Raji (cell line): ENCODE measurements at regions not wholly inside any gene's neighbourhood (a gene's known extent, or its start where the extent isn't known, plus 50 kb on each side); places are given as distances from the start of the nearest gene placed in this dataset.

Experiments
- POLR2A ChIP-seq: IDR thresholded peaks from 2 replicates; pipeline ENCODE4 v1.6.1; 2011; ENCODE audit warnings: low read depth, low read length, control low read depth; ENCODE audit not compliant: insufficient read depth

DNA sequence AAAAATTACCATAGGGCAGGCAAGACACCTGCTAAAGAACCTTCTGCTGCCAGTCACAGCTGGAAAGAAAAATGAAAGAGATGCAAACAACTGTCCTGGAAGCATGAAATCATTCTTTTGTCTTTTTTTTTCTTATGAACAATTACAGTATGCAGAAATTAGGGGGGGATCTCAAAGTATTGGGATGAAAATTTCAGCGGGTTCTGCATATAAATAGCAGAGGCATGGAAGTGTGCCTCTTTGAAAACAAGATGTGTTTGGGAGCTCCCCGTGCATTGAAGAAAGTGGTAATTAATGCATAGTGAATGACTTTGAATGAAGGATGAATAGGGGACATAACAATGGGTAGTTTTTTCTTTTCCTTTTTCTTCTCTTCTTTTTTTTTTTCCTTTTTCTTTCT is 431.2 kb downstream of the SOX2 start:
- TF ChIP-seq POLR2A = no peak

- TF ChIP-seq POLR2A = no peak
Measured at GRCh38 chr3:182143903-182144302, 432.2 kb downstream of the SOX2 start.

DNA sequence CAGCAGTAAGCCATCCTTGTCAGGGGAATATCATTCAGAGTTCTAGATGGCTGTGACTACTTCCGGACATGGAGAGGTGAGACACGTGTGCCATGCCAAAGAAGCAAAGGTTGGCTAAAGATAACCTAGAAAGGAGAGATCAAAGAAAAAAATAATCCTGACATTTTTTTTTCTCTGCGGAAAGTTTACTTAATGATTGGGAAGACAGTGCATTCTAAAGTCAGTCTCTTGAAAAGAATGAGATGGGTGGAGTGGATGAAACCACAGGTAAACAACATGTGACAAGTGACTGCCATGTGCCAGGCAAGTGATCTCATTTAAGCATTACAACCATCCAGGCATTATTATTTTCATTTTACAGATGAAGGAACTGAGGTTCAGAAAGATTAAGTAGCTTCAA is 436.6 kb downstream of the SOX2 start:
- TF ChIP-seq POLR2A = no peak

GRCh38 chr3:182149594-182149993 is 437.9 kb downstream of the SOX2 start:
- no peak for TF ChIP-seq POLR2A

GRCh38 chr3:182165234-182165633 is 453.5 kb downstream of the SOX2 start:
- no peak for TF ChIP-seq POLR2A

DNA sequence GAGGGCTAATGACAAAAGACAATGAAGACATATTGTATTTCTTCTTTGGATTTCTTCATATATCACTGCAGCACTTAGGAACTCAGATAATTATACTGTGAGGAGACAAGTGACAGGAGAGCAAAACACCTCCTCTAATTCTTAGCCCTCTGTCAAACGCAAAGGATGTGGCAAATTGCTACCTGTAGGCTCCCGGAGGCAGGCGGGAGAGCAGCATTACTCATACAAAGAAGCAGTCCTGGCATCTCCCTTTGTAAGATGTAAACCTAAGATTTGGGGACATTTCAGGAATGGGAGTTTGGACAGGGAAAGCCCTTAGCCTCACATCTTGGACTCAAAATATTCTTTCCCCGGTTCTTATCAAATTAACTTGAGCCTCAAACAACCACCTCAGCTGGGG is 460.8 kb downstream of the SOX2 start:
- TF ChIP-seq POLR2A = no peak

- no peak for TF ChIP-seq POLR2A
Measured at GRCh38 chr3:182178488-182179200, 466.9 kb downstream of the SOX2 start.

DNA sequence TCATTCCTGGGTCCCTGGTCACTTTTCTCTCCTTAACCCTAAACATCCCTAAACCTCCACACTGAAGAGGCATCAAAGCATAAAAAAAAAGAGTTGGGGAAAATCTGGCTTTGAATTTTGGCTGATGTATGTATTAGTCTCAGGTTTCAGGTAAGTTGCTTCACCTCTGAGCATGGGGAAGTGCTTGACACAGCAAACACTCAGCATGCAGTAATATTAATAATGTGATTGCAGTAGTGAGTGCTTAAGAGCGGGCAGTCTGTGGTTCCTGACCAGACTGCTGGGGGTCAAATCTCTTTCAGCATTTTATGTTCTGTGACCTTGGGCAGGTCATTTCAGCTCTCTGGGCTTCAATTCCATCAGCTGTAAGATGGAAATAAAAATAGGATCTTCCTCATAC is 467.9 kb downstream of the SOX2 start:
- no peak for TF ChIP-seq POLR2A

DNA sequence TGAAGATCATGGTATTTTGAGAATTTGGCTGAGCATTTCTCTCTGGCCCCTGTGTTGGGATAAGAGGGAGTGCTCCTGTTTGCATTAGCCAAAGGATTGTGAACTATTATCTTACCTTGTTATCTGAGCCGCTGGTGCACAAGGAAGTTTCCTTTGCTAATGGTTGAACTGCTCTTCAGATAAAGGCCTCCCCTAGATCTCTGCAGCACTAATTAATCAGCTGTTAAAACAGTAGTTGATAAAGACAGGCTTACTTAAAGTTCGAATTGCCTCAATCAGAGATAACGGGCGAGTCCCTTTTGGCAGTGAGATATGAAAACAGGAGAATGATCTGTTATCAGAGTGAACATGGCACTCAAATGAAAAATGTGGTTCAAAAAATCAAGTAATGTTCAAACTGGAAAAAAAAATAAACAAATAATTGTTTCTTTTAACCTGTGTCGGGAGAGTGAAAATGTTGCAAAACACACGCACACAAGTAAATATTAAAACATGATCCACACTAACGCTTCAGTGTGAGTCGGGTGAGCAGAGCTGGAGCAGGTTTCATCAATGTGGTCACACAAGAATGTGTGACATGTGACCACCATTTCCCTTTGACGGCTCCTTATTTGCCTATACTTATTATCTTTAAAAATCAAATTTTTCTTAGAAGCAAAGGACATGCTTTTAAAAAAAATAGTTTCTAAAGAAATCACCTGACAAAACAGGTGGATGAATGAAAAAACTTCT is 469.1 kb downstream of the SOX2 start:
- TF ChIP-seq POLR2A = no peak

- no peak for TF ChIP-seq POLR2A
Measured at GRCh38 chr3:182182531-182182968, 470.8 kb downstream of the SOX2 start.

- TF ChIP-seq POLR2A = no peak
Measured at GRCh38 chr3:182183716-182184430, 472.1 kb downstream of the SOX2 start.

DNA sequence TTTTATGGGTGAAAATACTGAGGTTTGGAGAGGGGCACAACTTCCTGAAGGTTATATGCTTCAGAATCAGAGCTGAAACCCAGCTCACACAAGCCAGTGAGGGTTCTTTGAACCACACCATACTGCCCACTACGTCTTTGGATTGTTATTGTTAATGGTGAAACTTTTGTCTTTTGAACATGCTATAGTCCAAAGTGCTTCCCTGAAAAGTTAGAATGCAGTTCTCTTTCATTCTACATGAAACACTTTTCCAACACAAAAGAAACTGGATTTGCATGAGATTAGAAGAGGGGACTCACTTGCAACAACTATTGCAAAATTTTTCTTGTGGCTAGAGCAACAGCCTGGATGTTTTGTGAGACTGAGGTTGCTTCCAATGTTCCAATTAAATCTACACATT is 473.6 kb downstream of the SOX2 start:
- no peak for TF ChIP-seq POLR2A

DNA sequence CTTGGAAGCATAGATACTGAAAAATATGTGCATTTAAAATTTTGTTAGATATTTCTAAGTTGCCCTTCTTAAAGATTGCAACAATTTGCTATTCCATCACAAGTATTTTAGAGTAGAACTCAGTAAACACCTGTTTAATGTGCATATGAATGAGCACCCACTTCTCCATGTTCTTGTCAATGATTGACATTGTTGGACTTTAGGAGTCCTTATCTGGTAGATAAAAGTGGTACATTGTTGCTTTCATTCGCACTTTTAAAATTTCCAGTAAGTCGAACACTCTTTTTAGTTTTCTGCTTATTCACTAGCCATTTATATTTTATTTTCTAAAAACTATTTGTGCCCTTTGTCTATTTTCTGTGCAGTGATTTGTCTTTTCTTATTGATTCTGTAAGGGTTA is 478.3 kb downstream of the SOX2 start:
- no peak for TF ChIP-seq POLR2A

DNA sequence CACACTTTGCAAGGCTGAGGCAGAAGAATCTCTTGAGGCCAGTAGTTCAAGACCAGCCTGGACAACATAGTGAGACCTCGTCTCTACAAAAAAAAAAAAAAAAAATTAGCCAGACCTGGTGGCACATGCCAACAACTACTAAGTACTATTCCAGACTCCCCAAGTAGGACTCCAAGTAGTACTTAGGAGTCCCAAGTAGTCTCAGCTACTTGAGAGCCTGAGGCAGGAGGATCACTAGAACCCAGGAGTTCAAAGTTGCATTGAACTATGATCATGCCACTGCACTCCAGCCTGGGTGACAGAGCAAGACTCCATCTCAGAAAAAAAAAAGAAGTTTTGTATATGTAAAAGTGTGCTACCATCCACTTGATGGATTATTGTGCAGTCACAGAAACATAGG is 486.6 kb downstream of the SOX2 start:
- TF ChIP-seq POLR2A = no peak

DNA sequence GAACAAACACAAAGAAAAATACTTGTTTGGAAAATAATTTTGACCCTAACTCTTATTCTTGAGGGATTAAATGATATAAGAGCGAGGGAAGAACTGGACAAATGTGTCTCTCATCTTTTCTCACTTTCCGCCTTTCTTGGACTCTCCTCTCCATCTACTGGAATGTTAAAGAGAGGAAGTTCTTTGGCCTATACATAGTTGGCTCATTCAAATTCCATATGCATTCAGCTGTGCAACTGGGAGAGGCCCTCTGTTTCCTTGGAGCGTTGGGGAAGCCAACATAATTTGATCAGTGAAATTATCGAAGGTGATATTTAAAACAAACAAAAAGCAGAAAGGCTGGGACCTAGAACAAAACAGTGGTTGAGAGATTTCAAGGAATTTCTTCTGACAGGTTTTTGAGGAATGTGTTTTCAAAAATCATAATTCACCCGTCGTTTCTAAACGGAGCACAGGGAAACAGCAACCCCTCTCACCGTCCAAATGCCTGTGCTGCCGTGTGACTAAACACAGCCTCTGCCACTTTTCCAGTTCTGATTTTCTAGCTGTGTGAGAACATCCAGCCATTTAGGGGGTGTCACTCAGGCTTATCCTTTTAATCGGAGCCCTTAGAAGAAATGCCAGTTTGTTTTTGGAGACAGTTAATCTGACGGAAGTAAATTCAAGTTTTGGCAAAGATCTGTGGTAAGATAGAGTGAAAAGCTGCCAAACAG is 489.9 kb downstream of the SOX2 start:
- no peak for TF ChIP-seq POLR2A
